ENCODE measurements at regions not wholly inside any gene's neighbourhood (a gene's known extent, or its start where the extent isn't known, plus 50 kb on each side); places are given as distances from the start of the nearest gene placed in this dataset.
"Not testable (repeated sequence)": the region's sequence is repeated elsewhere in the genome, so short reads cannot be mapped to it uniquely, and the experiment has no call there.

GRCh38 chr3:102360183-102360860 is 74.5 kb upstream of the ZPLD1 start:
- no peak for DNase-seq (ENCODE audit: extremely low read depth, low read depth, low spot score)

- DNase-seq (ENCODE audit: extremely low read depth, low read depth, low spot score), result no peak
These were observed 73.7 kb upstream of the ZPLD1 start for GRCh38 chr3:102361101-102361500.

GRCh38 chr3:102366116-102366515 is 68.7 kb upstream of the ZPLD1 start:
- DNase-seq (ENCODE audit: extremely low read depth, low read depth, low spot score), result not testable (repeated sequence)

GRCh38 chr3:102374863-102375634 is 59.8 kb upstream of the ZPLD1 start:
- no peak for DNase-seq (ENCODE audit: extremely low read depth, low read depth, low spot score)

- no peak for DNase-seq (ENCODE audit: extremely low read depth, low read depth, low spot score)
These were observed 56.6 kb upstream of the ZPLD1 start for GRCh38 chr3:102378216-102378615.

GRCh38 chr3:102382201-102382600 is 52.6 kb upstream of the ZPLD1 start:
- not testable (repeated sequence) for DNase-seq (ENCODE audit: extremely low read depth, low read depth, low spot score)

Measured in glomerular endothelial cell (primary cell).